GM21367 (cell line): ENCODE measurements at regions not wholly inside any gene's neighbourhood (a gene's known extent, or its start where the extent isn't known, plus 50 kb on each side); places are given as distances from the start of the nearest gene placed in this dataset.
A peak's percentile ranks its signal among the peaks of the same experiment; 100 is the strongest.

Experiments
- ATAC-seq: cut with Tn5 transposase; IDR thresholded peaks from one replicate; pipeline ENCODE4 v1.9.1; 2021; ENCODE audit not compliant: unreplicated experiment

DNA sequence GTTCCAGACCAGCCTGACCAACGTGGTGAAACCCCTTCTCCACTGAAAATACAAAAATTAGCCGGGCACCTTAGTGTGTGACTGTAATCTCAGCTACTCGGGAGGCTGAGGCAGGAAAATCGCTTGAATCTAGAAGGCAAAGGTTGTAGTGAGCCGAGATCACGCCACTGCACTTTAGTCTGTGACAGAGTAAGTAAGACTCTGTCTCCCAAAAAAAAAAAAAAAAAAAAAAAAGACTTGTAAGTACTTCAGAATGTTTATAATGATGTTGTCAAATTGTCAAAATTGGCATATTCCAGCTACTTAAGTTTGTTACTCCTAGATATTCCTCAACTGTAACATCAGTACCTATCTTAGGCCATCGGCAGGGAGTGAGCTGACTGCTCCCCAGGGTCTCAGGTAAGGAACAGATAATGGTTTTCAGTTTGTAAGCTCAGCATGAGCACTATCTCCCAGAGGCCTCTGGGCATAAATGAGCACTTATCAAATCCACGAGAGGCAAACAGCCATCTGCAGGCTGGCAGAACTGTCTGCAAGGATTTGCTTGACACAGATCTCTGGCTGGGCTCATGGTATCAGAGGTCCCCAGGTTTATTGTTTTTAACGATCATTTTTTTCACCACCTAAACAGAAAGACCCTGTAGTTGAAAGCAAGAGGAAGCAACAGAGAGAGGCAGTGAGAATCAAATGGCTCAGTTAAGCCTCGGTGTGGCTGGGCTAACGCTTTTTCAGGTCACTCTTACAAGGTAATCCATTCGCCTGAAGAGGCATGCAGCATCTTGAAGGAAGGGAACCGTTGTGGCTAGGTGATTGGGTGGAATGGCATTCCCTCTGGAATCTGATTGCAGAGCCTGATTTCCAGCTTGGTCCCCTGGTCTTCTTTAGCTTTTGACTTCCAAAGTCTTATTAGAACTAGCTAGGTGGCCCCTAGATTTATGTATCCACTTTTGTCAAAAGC lies 115.9 kb downstream of the LY86 start:
- no peak for ATAC-seq

DNA sequence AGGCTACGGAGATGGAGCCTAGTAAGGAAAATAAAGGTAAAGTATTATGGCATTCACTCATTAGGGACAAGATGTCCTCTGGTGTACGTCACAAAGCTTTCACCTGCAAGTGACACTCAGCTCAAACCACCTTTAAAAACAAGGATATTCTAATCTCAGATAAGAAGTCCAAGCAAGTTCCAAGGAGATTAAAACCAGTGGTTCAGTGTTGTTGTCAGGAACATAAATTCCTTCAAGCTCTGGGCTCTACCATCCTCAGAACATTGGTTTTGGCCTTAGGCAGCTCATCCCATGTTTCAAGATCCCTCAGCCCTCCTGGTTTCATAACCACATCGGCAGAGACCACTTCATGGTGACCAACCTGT lies 116.5 kb downstream of the LY86 start:
- ATAC-seq: no peak

GRCh38 chr6:6705915-6706675 lies 117.6 kb downstream of the LY86 start:
- no peak for ATAC-seq

DNA sequence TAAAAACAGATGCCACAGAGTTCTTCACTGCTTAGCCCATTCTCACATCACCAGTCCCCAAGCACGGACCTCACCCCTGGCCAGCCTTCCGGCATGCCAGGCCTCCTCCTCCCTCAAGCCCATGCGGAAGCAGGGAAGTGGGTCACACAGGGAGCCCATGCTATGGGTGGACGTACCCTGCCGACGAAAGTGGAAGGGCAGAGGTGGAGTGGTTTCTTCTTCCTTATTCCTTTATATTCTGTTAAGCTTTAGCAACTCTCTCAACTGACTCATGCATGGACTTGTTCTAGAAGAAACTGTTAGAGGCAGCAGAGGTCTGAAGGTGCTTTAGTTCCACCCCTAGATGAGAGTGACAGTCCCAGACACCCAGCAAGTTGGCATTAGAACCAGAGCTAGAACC lies 118.6 kb downstream of the LY86 start:
- no peak for ATAC-seq

- no peak for ATAC-seq
These were observed 120.6 kb downstream of the LY86 start for GRCh38 chr6:6709106-6709505.

GRCh38 chr6:6711031-6711785 lies 122.7 kb downstream of the LY86 start:
- ATAC-seq: no peak

DNA sequence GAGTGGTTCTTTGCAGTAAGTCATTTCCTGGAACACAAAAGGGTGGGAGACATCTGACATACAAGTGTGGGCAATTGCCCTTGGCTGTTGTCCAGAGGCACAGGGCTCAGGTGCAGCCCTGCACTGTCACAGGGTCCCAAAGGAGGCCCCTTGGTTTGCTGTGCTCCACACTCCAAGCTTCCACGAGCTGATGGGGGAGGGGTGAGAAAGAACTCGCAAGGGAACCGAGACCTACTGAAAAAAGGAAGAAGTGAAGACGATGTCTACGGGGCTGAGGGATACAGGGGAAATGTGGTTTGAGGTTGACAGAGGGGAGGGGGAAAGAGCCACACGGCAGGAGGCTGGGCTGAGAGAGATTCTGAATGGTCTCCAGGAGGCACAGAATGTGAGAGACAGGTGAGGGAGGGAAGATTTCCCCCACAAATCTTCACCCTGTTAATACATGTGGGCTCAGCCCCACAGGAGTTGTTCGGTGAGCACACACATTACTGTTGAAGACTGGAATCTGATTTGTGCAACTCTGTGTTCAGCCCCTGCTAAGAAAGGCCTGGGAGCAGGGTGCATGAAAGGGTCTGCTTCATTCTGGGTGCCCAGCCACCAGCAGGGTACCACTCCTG lies 123.4 kb downstream of the LY86 start:
- peak; percentile 26 for ATAC-seq

- peak; percentile 45 for ATAC-seq
These were observed 124.2 kb downstream of the LY86 start for GRCh38 chr6:6712449-6713403.

GRCh38 chr6:6713657-6714056 lies 125.1 kb downstream of the LY86 start:
- ATAC-seq: no peak

DNA sequence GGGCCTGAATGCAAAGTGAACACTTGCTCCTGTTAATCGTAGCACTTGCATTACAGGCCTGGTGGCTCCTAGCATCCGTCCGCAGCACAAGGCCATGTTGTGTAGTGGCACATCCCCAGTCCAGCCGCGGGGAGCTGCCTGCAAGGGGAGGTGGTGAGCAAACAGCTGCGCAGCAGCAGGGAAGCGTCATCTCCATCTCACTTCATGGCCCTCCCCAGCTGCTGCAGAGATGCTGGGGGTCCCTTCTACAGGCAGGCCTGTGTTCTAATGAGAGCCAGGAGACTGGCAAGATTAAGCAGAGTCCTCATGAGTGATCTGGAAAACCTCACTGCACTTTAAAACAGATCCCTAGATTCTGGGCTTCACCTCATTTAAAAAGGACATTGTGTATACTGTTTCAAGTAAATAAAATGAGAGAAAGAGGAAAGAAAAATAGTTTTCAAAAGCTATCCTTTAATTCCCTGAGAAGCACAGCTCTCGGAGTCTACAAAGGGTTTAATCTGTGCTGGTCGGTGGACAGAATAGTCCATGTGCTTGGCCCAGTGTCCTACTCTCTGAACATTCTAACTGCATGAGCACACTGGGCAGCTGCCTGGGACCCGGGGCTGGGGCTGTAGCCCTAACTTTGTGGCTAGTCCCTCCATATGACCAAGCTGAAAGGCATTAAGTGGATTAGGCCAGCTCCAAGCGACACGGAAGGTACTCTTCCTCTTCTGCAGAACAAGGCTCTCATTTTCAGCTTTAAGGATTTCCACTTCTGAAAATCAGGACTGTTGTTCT lies 125.8 kb downstream of the LY86 start:
- ATAC-seq: no peak

GRCh38 chr6:6714953-6715352 lies 126.4 kb downstream of the LY86 start:
- ATAC-seq: no peak

- ATAC-seq: no peak
These were observed 126.9 kb downstream of the LY86 start for GRCh38 chr6:6715465-6715864.

- no peak for ATAC-seq
These were observed 128.7 kb downstream of the LY86 start for GRCh38 chr6:6716998-6717763.

- ATAC-seq: no peak
These were observed 129.4 kb downstream of the LY86 start for GRCh38 chr6:6717953-6718352.

DNA sequence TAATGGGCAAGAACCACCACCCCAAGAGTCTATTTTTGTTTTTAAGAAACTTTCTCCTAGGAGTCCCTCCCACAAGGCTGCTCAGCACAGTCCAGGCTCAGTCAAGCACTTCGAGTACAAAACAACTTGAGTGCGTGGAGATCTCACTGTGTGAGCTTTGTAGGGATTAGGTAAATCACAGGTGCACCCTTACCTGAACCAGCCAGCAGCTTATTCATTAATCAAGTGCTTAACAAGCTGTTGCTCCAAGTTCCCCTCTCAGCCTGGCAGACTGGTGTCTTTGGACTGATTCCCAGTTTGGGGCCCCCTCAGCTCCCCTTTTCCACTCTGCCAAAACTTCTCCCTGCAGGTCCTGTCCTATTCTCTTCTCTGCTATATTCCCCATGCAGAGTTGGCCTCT lies 133.1 kb downstream of the LY86 start:
- ATAC-seq: no peak

DNA sequence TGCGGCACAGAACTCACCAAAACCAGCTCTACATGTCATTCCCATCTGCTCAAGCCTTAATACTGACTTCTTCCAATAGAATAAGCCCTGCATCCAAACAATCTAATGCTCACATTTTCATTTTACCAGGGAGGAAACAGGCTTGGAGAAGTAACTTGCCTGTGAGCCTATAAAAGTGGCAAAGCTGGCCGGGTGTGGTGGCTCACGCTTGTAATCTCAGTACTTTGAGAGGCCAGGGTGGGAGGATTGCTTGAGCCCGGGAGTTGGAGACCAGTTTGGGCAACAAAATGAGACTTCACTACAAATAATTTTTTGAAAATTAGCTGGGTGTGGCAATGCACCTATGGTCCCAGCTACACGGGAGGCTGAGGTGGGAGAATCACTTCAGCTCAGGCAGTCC lies 133.7 kb downstream of the LY86 start:
- ATAC-seq: no peak

GRCh38 chr6:6723361-6723760 lies 134.8 kb downstream of the LY86 start:
- ATAC-seq: no peak

DNA sequence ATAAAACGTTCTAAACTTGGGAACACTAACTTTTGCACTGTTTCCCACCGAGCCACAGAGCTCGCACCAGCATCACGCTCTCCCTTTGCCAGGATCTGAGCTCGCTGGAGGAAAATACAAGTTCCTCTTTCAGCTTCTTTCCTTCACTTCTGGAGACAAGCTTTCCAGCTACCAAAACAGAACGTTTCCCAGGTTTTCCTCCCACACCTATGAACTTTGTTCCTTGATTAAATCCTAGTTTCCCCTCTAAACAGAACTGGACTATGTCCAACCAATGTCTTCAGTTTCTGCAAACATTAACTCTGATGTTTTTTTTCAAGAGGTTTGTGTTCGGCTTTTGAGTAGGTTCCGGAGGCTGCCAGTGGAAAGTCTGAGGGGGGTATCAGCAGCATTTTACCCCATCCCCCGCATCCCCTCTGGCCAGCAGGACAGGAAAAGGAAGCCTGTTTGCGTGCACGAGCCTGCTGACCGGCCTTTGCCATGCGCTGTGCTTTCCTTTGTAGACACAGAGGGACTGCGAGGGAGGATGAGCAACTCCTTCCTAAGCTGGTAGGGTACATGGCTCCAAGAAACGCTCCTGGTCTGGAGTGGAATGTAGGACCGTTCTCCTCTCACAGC lies 135.5 kb downstream of the LY86 start:
- no peak for ATAC-seq
